CD4-positive, alpha-beta T cell treated with Interleukin-10 for 1 hour (primary cell): ENCODE measurements at regions not wholly inside any gene's neighbourhood (a gene's known extent, or its start where the extent isn't known, plus 50 kb on each side); places are given as distances from the start of the nearest gene placed in this dataset.

ENCODE experiments used
- DNase-seq: peaks from one replicate; pipeline ENCODE4 v3.0.0-alpha.2; 2020

GRCh38 chrX:121102101-121102500 is 54.7 kb downstream of the GLUD2 start:
- no peak for DNase-seq

GRCh38 chrX:121103381-121103780 is 56.0 kb downstream of the GLUD2 start:
- no peak for DNase-seq

GRCh38 chrX:121106484-121107235 is 59.2 kb downstream of the GLUD2 start:
- DNase-seq, result no peak

- DNase-seq, result no peak
Observed at GRCh38 chrX:121109986-121110385, 62.6 kb downstream of the GLUD2 start.

GRCh38 chrX:121110536-121110935 is 63.1 kb downstream of the GLUD2 start:
- DNase-seq, result no peak

GRCh38 chrX:121114691-121115090 is 67.3 kb downstream of the GLUD2 start:
- DNase-seq, result no peak

- DNase-seq, result no peak
Observed at GRCh38 chrX:121120690-121121605, 73.5 kb downstream of the GLUD2 start.

GRCh38 chrX:121122332-121122731 is 74.9 kb downstream of the GLUD2 start:
- no peak for DNase-seq

GRCh38 chrX:121128925-121129877 is 81.8 kb downstream of the GLUD2 start:
- no peak for DNase-seq

- DNase-seq, result no peak
Observed at GRCh38 chrX:121132675-121133074, 85.3 kb downstream of the GLUD2 start.

- DNase-seq, result no peak
Observed at GRCh38 chrX:121135488-121136207, 88.2 kb downstream of the GLUD2 start.

GRCh38 chrX:121146059-121146628 is 98.7 kb downstream of the GLUD2 start:
- DNase-seq, result no peak

- no peak for DNase-seq
Observed at GRCh38 chrX:121150217-121150616, 102.8 kb downstream of the GLUD2 start.

- DNase-seq, result no peak
Observed at GRCh38 chrX:121151293-121151692, 103.9 kb downstream of the GLUD2 start.

- DNase-seq, result no peak
Observed at GRCh38 chrX:121154858-121155404, 107.5 kb downstream of the GLUD2 start.

GRCh38 chrX:121160987-121161386 is 113.6 kb downstream of the GLUD2 start:
- no peak for DNase-seq

GRCh38 chrX:121161501-121161933 is 114.1 kb downstream of the GLUD2 start:
- DNase-seq, result no peak

GRCh38 chrX:121163443-121163842 is 116.0 kb downstream of the GLUD2 start:
- no peak for DNase-seq

- DNase-seq, result no peak
Observed at GRCh38 chrX:121165930-121166359, 118.5 kb downstream of the GLUD2 start.

- DNase-seq, result no peak
Observed at GRCh38 chrX:121169099-121170035, 122.0 kb downstream of the GLUD2 start.
